HEK293 (cell line): ENCODE measurements at regions not wholly inside any gene's neighbourhood (a gene's known extent, or its start where the extent isn't known, plus 50 kb on each side); places are given as distances from the start of the nearest gene placed in this dataset.

Experiments used
- CTCF ChIA-PET: fragments of 350-600 bp; formaldehyde crosslinking; extraction: SDS; loops from one replicate; lab custom pipeline; 2021; ENCODE audit warnings: antibody characterized with exemption; lab: Yijun Ruan, JAX
- POLR2A ChIA-PET: fragments of 300-600 bp; formaldehyde crosslinking; extraction: SDS; loops from one replicate; lab custom pipeline; 2020; ENCODE audit warnings: antibody characterized with exemption, inconsistent platforms; lab: Yijun Ruan, JAX
- H3K27ac ChIP-seq: fragments of 200-500 bp; sonication (Bioruptor generic); 2 replicates; pipeline ENCODE4 v1.5.1; 2014; ENCODE audit warnings: low read depth, low read length, control low read depth, inconsistent platforms; ENCODE audit errors: extremely low read depth
- H3K36me3 ChIP-seq, 2 experiments: fragments of 200-500 bp in 1 of 2; sonication (Bioruptor generic) in 1 of 2; 1 replicate in 1 of 2; 2 replicates in 1 of 2; pipeline ENCODE4 v1.5.1; 2014 to 2017; ENCODE audit warnings: inconsistent platforms in 2 of 2, low read length in 2 of 2; ENCODE audit not compliant: control insufficient read depth in 2 of 2, insufficient read depth in 1 of 2
- H3K4me1 ChIP-seq: fragments of 200-500 bp; sonication (Bioruptor generic); 2 replicates; pipeline ENCODE4 v1.5.1; 2014; ENCODE audit warnings: mild to moderate bottlenecking, low read length, inconsistent platforms; ENCODE audit not compliant: control insufficient read depth, insufficient read depth
- H3K4me3 ChIP-seq: 2 replicates; pipeline ENCODE4 v1.5.1; 2011; ENCODE audit warnings: low read depth, mild to moderate bottlenecking, control low read depth, low read length, moderate library complexity
- H3K9me3 ChIP-seq: fragments of 200-500 bp; sonication (Bioruptor generic); 2 replicates; pipeline ENCODE4 v1.5.1; 2014; ENCODE audit warnings: low read depth, low read length, inconsistent platforms; ENCODE audit not compliant: control insufficient read depth, insufficient read depth
- BCL11B ChIP-seq: fragments of 450-650 bp; formaldehyde crosslinking; IDR thresholded peaks from 2 replicates; pipeline ENCODE4 v1.5.1; 2016; ENCODE audit warnings: low read depth, missing biosample characterization, missing genetic modification characterization
- KLF1 ChIP-seq: fragments of 450-650 bp; formaldehyde crosslinking; IDR thresholded peaks from 2 replicates; pipeline ENCODE4 v1.5.1; 2016; ENCODE audit warnings: missing biosample characterization, missing genetic modification characterization
- SALL2 ChIP-seq: fragments of 450-650 bp; formaldehyde crosslinking; IDR thresholded peaks from 2 replicates; pipeline ENCODE4 v1.5.0; 2017; ENCODE audit warnings: missing biosample characterization, mild to moderate bottlenecking, missing genetic modification characterization, borderline replicate concordance
- TCF7L2 ChIP-seq: IDR thresholded peaks from 2 replicates; pipeline ENCODE4 v1.6.1; 2011; ENCODE audit warnings: low read depth, mild to moderate bottlenecking, inconsistent platforms, low read length, moderate library complexity, borderline replicate concordance
- ZBTB10 ChIP-seq: fragments of 450-650 bp; formaldehyde crosslinking; IDR thresholded peaks from 2 replicates; pipeline ENCODE4 v1.5.1; 2016; ENCODE audit warnings: missing biosample characterization, missing genetic modification characterization
- ZBTB49 ChIP-seq: fragments of 450-650 bp; formaldehyde crosslinking; IDR thresholded peaks from 2 replicates; pipeline ENCODE4 v1.5.1; 2016; ENCODE audit warnings: missing biosample characterization, missing genetic modification characterization, low read depth
- ZNF211 ChIP-seq: fragments of 450-650 bp; formaldehyde crosslinking; IDR thresholded peaks from 2 replicates; pipeline ENCODE4 v1.5.1; 2016; ENCODE audit warnings: low read depth, missing biosample characterization, missing genetic modification characterization
- ZNF423 ChIP-seq: fragments of 450-650 bp; formaldehyde crosslinking; IDR thresholded peaks from 2 replicates; pipeline ENCODE4 v1.5.1; 2016; ENCODE audit warnings: missing biosample characterization, missing genetic modification characterization
- ZNF561 ChIP-seq: fragments of 450-650 bp; IDR thresholded peaks from 2 replicates; pipeline ENCODE4 v1.5.1; 2018; ENCODE audit warnings: missing biosample characterization, missing genetic modification characterization, borderline replicate concordance
- ZNF571 ChIP-seq: fragments of 450-650 bp; formaldehyde crosslinking; IDR thresholded peaks from 2 replicates; pipeline ENCODE4 v1.5.0; 2017; ENCODE audit warnings: missing biosample characterization, missing genetic modification characterization
- ZNF629 ChIP-seq: fragments of 450-650 bp; formaldehyde crosslinking; IDR thresholded peaks from 2 replicates; pipeline ENCODE4 v1.5.1; 2017; ENCODE audit warnings: missing biosample characterization, missing genetic modification characterization
- ZNF654 ChIP-seq: fragments of 450-650 bp; formaldehyde crosslinking; IDR thresholded peaks from 2 replicates; pipeline ENCODE4 v1.5.1; 2016; ENCODE audit warnings: low read depth, missing biosample characterization, missing genetic modification characterization
- ZNF843 ChIP-seq: fragments of 450-650 bp; formaldehyde crosslinking; IDR thresholded peaks from 2 replicates; pipeline ENCODE4 v1.5.1; 2016; ENCODE audit warnings: missing biosample characterization, missing genetic modification characterization
- TF ChIP-seq, protein P1 (sequence below): fragments of 450-650 bp; formaldehyde crosslinking; IDR thresholded peaks from 2 replicates; pipeline ENCODE4 v1.5.1; 2016; ENCODE audit warnings: missing biosample characterization, missing genetic modification characterization
- TF ChIP-seq, protein P2 (sequence below): fragments of 450-650 bp; formaldehyde crosslinking; IDR thresholded peaks from 2 replicates; pipeline ENCODE4 v1.5.1; 2016; ENCODE audit warnings: missing biosample characterization, missing genetic modification characterization
- TF ChIP-seq, protein P3 (sequence below): fragments of 450-650 bp; formaldehyde crosslinking; IDR thresholded peaks from 2 replicates; pipeline ENCODE4 v1.5.1; 2016; ENCODE audit warnings: missing biosample characterization, missing genetic modification characterization, borderline replicate concordance
- TF ChIP-seq, protein P4 (sequence below): fragments of 450-650 bp; formaldehyde crosslinking; IDR thresholded peaks from 2 replicates; pipeline ENCODE4 v1.5.1; 2016; ENCODE audit warnings: missing biosample characterization, missing genetic modification characterization, low read depth

DNA sequence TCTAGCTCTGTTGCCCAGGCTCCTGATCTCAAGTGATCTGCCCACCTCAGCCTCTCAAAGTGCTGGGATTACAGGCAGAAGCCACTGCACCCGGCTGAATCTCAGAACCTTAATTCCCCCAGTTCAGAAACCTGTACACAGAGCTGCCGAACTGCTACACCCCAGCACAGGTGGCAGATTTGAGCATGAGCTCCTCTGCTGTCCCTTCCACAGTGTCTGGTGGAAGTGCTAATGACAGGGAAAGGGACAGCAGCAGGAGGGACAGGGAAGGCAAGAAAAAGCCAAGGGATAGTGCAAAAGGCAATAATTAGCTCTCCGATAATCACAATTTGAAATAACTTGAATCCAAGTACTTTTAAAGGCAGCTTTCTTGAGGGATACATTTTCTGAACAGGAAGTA is 211.4 kb upstream of the ZNF521 start (continued):
- TF ChIP-seq ZBTB10 (tag by site-specific recombination): no peak
- TF ChIP-seq ZNF423 (tag by site-specific recombination): no peak
- TF ChIP-seq ZNF843 (tag by site-specific recombination): no peak
- TF ChIP-seq, protein P1, sequence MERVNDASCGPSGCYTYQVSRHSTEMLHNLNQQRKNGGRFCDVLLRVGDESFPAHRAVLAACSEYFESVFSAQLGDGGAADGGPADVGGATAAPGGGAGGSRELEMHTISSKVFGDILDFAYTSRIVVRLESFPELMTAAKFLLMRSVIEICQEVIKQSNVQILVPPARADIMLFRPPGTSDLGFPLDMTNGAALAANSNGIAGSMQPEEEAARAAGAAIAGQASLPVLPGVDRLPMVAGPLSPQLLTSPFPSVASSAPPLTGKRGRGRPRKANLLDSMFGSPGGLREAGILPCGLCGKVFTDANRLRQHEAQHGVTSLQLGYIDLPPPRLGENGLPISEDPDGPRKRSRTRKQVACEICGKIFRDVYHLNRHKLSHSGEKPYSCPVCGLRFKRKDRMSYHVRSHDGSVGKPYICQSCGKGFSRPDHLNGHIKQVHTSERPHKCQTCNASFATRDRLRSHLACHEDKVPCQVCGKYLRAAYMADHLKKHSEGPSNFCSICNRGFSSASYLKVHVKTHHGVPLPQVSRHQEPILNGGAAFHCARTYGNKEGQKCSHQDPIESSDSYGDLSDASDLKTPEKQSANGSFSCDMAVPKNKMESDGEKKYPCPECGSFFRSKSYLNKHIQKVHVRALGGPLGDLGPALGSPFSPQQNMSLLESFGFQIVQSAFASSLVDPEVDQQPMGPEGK (tag by site-specific recombination): no peak

- ChIA-PET CTCF (no interaction called here), POLR2A (no interaction called here)
- no peaks in the 10 kb centered on the region for H3K36me3 ChIP-seq
- H3K9me3 ChIP-seq: no peaks in the 10 kb centered on the region
- no peak overlapping the region for H3K27ac ChIP-seq
- TF ChIP-seq TCF7L2 (no peak), ZNF654 (no peak), ZNF571 (tag by site-specific recombination) (no peak), ZNF561 (no peak), KLF1 (tag by site-specific recombination) (no peak), ZNF211 (tag by site-specific recombination) (no peak), SALL2 (tag by site-specific recombination) (no peak), ZNF629 (tag by site-specific recombination) (no peak), ZBTB49 (tag by site-specific recombination) (no peak), BCL11B (no peak)
- TF ChIP-seq, protein P2, sequence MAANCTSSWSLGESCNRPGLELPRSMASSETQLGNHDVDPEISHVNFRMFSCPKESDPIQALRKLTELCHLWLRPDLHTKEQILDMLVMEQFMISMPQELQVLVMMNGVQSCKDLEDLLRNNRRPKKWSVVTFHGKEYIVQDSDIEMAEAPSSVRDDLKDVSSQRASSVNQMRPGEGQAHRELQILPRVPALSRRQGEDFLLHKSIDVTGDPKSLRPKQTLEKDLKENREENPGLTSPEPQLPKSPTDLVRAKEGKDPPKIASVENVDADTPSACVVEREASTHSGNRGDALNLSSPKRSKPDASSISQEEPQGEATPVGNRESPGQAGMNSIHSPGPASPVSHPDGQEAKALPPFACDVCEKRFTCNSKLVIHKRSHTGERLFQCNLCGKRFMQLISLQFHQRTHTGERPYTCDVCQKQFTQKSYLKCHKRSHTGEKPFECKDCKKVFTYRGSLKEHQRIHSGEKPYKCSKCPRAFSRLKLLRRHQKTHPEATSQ: no peak
- TF ChIP-seq, protein P3, sequence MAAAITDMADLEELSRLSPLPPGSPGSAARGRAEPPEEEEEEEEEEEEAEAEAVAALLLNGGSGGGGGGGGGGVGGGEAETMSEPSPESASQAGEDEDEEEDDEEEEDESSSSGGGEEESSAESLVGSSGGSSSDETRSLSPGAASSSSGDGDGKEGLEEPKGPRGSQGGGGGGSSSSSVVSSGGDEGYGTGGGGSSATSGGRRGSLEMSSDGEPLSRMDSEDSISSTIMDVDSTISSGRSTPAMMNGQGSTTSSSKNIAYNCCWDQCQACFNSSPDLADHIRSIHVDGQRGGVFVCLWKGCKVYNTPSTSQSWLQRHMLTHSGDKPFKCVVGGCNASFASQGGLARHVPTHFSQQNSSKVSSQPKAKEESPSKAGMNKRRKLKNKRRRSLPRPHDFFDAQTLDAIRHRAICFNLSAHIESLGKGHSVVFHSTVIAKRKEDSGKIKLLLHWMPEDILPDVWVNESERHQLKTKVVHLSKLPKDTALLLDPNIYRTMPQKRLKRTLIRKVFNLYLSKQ (tag by site-specific recombination): no peak
- TF ChIP-seq, protein P4, sequence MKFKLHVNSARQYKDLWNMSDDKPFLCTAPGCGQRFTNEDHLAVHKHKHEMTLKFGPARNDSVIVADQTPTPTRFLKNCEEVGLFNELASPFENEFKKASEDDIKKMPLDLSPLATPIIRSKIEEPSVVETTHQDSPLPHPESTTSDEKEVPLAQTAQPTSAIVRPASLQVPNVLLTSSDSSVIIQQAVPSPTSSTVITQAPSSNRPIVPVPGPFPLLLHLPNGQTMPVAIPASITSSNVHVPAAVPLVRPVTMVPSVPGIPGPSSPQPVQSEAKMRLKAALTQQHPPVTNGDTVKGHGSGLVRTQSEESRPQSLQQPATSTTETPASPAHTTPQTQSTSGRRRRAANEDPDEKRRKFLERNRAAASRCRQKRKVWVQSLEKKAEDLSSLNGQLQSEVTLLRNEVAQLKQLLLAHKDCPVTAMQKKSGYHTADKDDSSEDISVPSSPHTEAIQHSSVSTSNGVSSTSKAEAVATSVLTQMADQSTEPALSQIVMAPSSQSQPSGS (tag by site-specific recombination): no peak
- no peak overlapping the region for H3K4me3 ChIP-seq
- H3K4me1 ChIP-seq: no peaks in the 10 kb centered on the region
Observed at GRCh38 chr18:25561918-25562317, 210.0 kb upstream of the ZNF521 start.
